HG02938 (cell line): ENCODE measurements at regions not wholly inside any gene's neighbourhood (a gene's known extent, or its start where the extent isn't known, plus 50 kb on each side); places are given as distances from the start of the nearest gene placed in this dataset.
"Not testable (repeated sequence)": the region's sequence is repeated elsewhere in the genome, so short reads cannot be mapped to it uniquely, and the experiment has no call there.

Source experiments
- ATAC-seq: cut with Tn5 transposase; IDR thresholded peaks from one replicate; pipeline ENCODE4 v1.9.1; 2021; ENCODE audit warnings: mild to moderate bottlenecking, moderate library complexity; ENCODE audit not compliant: unreplicated experiment

- no peak for ATAC-seq
Observed at GRCh38 chr18:56445422-56445821, 193.0 kb downstream of the TXNL1 start.

- ATAC-seq, result no peak
Observed at GRCh38 chr18:56444201-56444600, 194.2 kb downstream of the TXNL1 start.

GRCh38 chr18:56443166-56443907 lies 195.1 kb downstream of the TXNL1 start:
- no peak for ATAC-seq

GRCh38 chr18:56438480-56438879 lies 199.9 kb downstream of the TXNL1 start:
- ATAC-seq, result not testable (repeated sequence)

GRCh38 chr18:56436651-56437050 lies 201.7 kb downstream of the TXNL1 start:
- ATAC-seq, result no peak

GRCh38 chr18:56433919-56434318 lies 204.5 kb downstream of the TXNL1 start:
- no peak for ATAC-seq

- no peak for ATAC-seq
Observed at GRCh38 chr18:56431551-56431950, 206.8 kb downstream of the TXNL1 start.

- ATAC-seq, result no peak
Observed at GRCh38 chr18:56423626-56424025, 214.8 kb downstream of the TXNL1 start.

- no peak for ATAC-seq
Observed at GRCh38 chr18:56421647-56422046, 216.7 kb downstream of the TXNL1 start.

- not testable (repeated sequence) for ATAC-seq
Observed at GRCh38 chr18:56420868-56421267, 217.5 kb downstream of the TXNL1 start.

- no peak for ATAC-seq
Observed at GRCh38 chr18:56414357-56414756, 224.0 kb downstream of the TXNL1 start.

- ATAC-seq, result no peak
Observed at GRCh38 chr18:56413862-56414261, 224.5 kb downstream of the TXNL1 start.

- no peak for ATAC-seq
Observed at GRCh38 chr18:56412951-56413350, 225.4 kb downstream of the TXNL1 start.

GRCh38 chr18:56409736-56410135 lies 228.7 kb downstream of the TXNL1 start:
- no peak for ATAC-seq

- no peak for ATAC-seq
Observed at GRCh38 chr18:56407646-56408180, 230.7 kb downstream of the TXNL1 start.

GRCh38 chr18:56402872-56403516 lies 235.4 kb downstream of the TXNL1 start:
- no peak for ATAC-seq

GRCh38 chr18:56393870-56394269 lies 244.5 kb downstream of the TXNL1 start:
- ATAC-seq, result no peak

GRCh38 chr18:56391931-56392590 lies 246.3 kb downstream of the TXNL1 start:
- no peak for ATAC-seq

- no peak for ATAC-seq
Observed at GRCh38 chr18:56390626-56391025, 247.8 kb downstream of the TXNL1 start.

- ATAC-seq, result no peak
Observed at GRCh38 chr18:56389190-56389589, 249.2 kb downstream of the TXNL1 start.

GRCh38 chr18:56388571-56388970 lies 249.8 kb downstream of the TXNL1 start:
- no peak for ATAC-seq

GRCh38 chr18:56386856-56387255 lies 251.5 kb downstream of the TXNL1 start:
- no peak for ATAC-seq
